Vagina (tissue), 2 donors: ENCODE measurements at regions not wholly inside any gene's neighbourhood (a gene's known extent, or its start where the extent isn't known, plus 50 kb on each side); places are given as distances from the start of the nearest gene placed in this dataset.
"Not testable (repeated sequence)": the region's sequence is repeated elsewhere in the genome, so short reads cannot be mapped to it uniquely, and the experiment has no call there.

Source experiments
- DNase-seq, 2 donors: peaks; one replicate each; pipeline ENCODE4 v3.0.0-alpha.2; 2017; ENCODE audit errors: extremely low spot score in 2 of 2
- H3K27ac ChIP-seq: fragments of 200-600 bp; sonication (generic); one replicate; pipeline ENCODE4 v1.5.1; 2019
- H3K27me3 ChIP-seq: fragments of 200-600 bp; sonication (generic); one replicate; pipeline ENCODE4 v1.5.1; 2019
- H3K36me3 ChIP-seq, 2 donors: fragments of 200-600 bp; sonication (generic); one replicate each; pipeline ENCODE4 v1.5.1; 2017 to 2019
- H3K4me1 ChIP-seq: fragments of 200-600 bp; sonication (generic); one replicate; pipeline ENCODE4 v1.5.1; 2019
- H3K4me3 ChIP-seq, 2 donors: fragments of 200-600 bp; sonication (generic); 1 replicate in 1 of 2; 2 replicates in 1 of 2; pipeline ENCODE4 v1.5.1; 2016 to 2019
- H3K9me3 ChIP-seq: fragments of 200-600 bp; sonication (generic); one replicate; pipeline ENCODE4 v1.5.1; 2019
- CTCF ChIP-seq, 3 experiments: fragments of 450-650 bp in 2 of 3; fragments of 200-600 bp in 1 of 3; sonication (generic) in 1 of 3; IDR thresholded peaks; one replicate each; pipeline ENCODE4 v1.5.1; 2017 to 2019; ENCODE audit warnings: antibody characterized with exemption in 3 of 3, mild to moderate bottlenecking in 2 of 3, moderate library complexity in 2 of 3
- POLR2A ChIP-seq, 2 donors: fragments of 450-650 bp; IDR thresholded peaks; one replicate each; pipeline ENCODE4 v1.6.1; 2017; ENCODE audit warnings: antibody characterized with exemption in 2 of 2, mild to moderate bottlenecking in 2 of 2, moderate library complexity in 2 of 2
- POLR2AphosphoS5 ChIP-seq, 2 donors: sonication (generic); formaldehyde crosslinking; IDR thresholded peaks; one replicate each; pipeline ENCODE4 v1.9.0; 2017; ENCODE audit warnings: antibody characterized with exemption in 2 of 2, mild to moderate bottlenecking in 2 of 2, low read depth in 1 of 2; ENCODE audit not compliant: insufficient read depth in 1 of 2
- intact Hi-C: fragments of 100-400 bp; cut with DNase I; formaldehyde crosslinking; loops from one replicate; pipeline ENCODE4 v1.15.1; 2023

GRCh38 chr5:99453196-99453595 lies 524.4 kb upstream of the CHD1 start:
- no peaks in the 10 kb centered on the region for H3K9me3 ChIP-seq
- intact Hi-C loops = no loop called here
- no peak overlapping the region for H3K27ac ChIP-seq
- H3K27me3 ChIP-seq = no peaks in the 10 kb centered on the region
- DNase-seq = no peak
- H3K4me1 ChIP-seq = no peaks in the 10 kb centered on the region
- H3K4me3 ChIP-seq = no peak overlapping the region
- no peak for TF ChIP-seq POLR2A (IDR thresholded peaks at IDR 0.05)
- TF ChIP-seq POLR2AphosphoS5 (IDR thresholded peaks at IDR 0.05; ENCODE audit: insufficient read depth in 1 of 2, low read depth in 1 of 2) = no peak
- TF ChIP-seq CTCF (IDR thresholded peaks at IDR 0.05) = no peak
- no peaks in the 10 kb centered on the region for H3K36me3 ChIP-seq

DNA sequence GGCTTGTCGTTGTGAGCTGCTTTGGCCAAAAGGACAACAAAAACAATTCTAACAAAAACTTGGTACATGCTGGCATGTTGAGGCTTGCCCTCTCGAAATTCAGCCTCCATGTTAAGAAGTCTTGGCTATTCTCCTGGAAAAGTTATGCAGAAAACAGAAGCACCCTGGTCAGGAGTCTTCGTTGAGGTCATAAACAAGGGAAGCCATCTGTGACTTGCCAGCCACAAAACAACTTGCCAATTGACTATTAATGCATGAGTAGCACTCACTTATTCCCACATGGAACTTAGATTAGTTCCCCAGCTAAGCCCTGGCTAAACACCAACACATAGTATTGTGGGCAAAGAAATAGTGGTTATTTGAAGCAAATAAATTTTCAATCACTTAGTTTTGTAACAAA lies 521.0 kb upstream of the CHD1 start:
- Histone ChIP-seq H3K27me3 (no peaks in the 10 kb centered on the region), H3K27ac (no peak overlapping the region), H3K36me3 (no peaks in the 10 kb centered on the region), H3K9me3 (no peaks in the 10 kb centered on the region), H3K4me1 (no peaks in the 10 kb centered on the region), H3K4me3 (no peak overlapping the region)
- TF ChIP-seq POLR2A (IDR thresholded peaks at IDR 0.05) = no peak
- intact Hi-C loops = no loop called here
- DNase-seq = no peak

DNA sequence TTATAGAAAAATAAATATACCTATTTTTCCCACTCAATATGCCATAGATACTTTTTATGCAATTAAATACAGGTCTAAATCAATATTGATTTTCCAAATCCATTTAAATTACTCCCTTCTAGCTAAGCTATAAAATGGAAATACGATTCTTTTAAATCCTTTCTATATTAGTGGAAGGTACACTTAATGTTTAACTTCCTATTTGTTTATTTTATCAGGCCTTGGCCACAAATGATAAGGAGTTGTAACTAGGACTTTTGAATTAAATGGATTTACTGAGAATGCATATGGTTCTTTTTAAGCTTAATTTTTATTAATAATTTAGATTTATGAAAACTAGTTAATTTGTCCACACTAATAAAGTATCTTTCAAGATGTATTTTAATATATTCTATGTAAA lies 517.0 kb upstream of the CHD1 start:
- H3K27ac ChIP-seq = no peak overlapping the region
- H3K36me3 ChIP-seq = no peaks in the 10 kb centered on the region
- H3K9me3 ChIP-seq = no peaks in the 10 kb centered on the region
- H3K27me3 ChIP-seq = no peaks in the 10 kb centered on the region
- TF ChIP-seq POLR2A (IDR thresholded peaks at IDR 0.05) (no peak), CTCF (IDR thresholded peaks at IDR 0.05) (no peak), POLR2AphosphoS5 (IDR thresholded peaks at IDR 0.05; ENCODE audit: insufficient read depth in 1 of 2, low read depth in 1 of 2) (no peak)
- no peak overlapping the region for H3K4me3 ChIP-seq
- intact Hi-C loops = no loop called here
- H3K4me1 ChIP-seq = no peaks in the 10 kb centered on the region
- no peak for DNase-seq

DNA sequence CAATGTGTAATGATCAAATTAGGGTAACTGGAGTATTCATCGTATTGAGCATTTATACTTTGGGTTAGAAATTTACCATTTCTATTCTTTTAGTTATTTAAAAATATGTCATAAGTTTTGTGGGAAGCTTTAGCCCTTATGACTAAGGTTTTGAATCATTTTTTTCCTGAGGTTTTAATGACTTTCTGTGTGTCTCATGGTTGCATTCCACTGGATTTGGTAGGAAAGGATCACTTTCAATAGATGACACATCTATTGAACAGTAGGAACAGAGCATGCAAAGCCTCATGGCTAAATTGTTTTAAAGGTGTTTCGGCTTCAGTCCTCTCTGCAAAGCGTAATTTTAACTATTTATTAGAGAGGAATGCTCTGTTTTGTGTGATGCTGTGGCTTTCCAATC lies 512.4 kb upstream of the CHD1 start:
- Histone ChIP-seq H3K36me3 (no peaks in the 10 kb centered on the region), H3K27ac (no peak overlapping the region), H3K9me3 (no peaks in the 10 kb centered on the region), H3K4me1 (no peaks in the 10 kb centered on the region), H3K4me3 (no peak overlapping the region), H3K27me3 (no peaks in the 10 kb centered on the region)
- intact Hi-C loops = no loop called here
- no peak for DNase-seq
- no peak for TF ChIP-seq POLR2AphosphoS5 (IDR thresholded peaks at IDR 0.05; ENCODE audit: insufficient read depth in 1 of 2, low read depth in 1 of 2)
- TF ChIP-seq POLR2A (IDR thresholded peaks at IDR 0.05) = no peak
- TF ChIP-seq CTCF (IDR thresholded peaks at IDR 0.05) = no peak

DNA sequence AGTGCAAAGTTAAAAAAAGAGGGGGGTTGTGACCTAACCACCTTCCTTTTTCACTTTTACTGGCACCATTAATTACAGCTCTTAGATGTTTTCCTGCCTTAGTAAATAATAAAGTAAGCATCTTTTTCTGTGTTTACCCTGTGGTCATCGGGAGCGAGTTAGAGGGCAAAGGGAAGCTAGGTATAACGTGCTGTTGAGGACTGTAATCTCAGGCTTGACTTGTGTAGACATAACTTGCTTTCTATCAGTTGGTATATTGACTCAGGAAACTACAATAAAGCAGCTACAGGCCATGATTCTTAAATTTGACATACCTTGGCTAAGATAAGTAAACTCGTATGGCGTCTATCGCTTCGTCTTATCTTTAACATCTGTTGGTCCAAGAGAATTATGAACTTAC lies 509.8 kb upstream of the CHD1 start:
- Histone ChIP-seq H3K27ac (no peak overlapping the region), H3K4me3 (no peak overlapping the region), H3K4me1 (no peaks in the 10 kb centered on the region), H3K27me3 (no peaks in the 10 kb centered on the region), H3K36me3 (no peaks in the 10 kb centered on the region), H3K9me3 (no peaks in the 10 kb centered on the region)
- intact Hi-C loops = no loop called here
- TF ChIP-seq CTCF (IDR thresholded peaks at IDR 0.05) (no peak), POLR2A (IDR thresholded peaks at IDR 0.05) (no peak), POLR2AphosphoS5 (IDR thresholded peaks at IDR 0.05; ENCODE audit: insufficient read depth in 1 of 2, low read depth in 1 of 2) (no peak)
- no peak for DNase-seq

GRCh38 chr5:99437986-99438385 lies 509.2 kb upstream of the CHD1 start:
- no peaks in the 10 kb centered on the region for H3K4me1 ChIP-seq
- no peak overlapping the region for H3K4me3 ChIP-seq
- intact Hi-C loops = no loop called here
- no peaks in the 10 kb centered on the region for H3K36me3 ChIP-seq
- no peaks in the 10 kb centered on the region for H3K27me3 ChIP-seq
- H3K27ac ChIP-seq = no peak overlapping the region
- no peaks in the 10 kb centered on the region for H3K9me3 ChIP-seq
- no peak for DNase-seq
- TF ChIP-seq CTCF (IDR thresholded peaks at IDR 0.05) (no peak), POLR2AphosphoS5 (IDR thresholded peaks at IDR 0.05; ENCODE audit: insufficient read depth in 1 of 2, low read depth in 1 of 2) (no peak), POLR2A (IDR thresholded peaks at IDR 0.05) (no peak)

- H3K4me3 ChIP-seq, H3K27me3 ChIP-seq, intact Hi-C loops, H3K27ac ChIP-seq, H3K9me3 ChIP-seq, DNase-seq, H3K4me1 ChIP-seq, H3K36me3 ChIP-seq: not testable (repeated sequence)
These were observed 494.6 kb upstream of the CHD1 start for GRCh38 chr5:99423396-99423795.

- H3K27me3 ChIP-seq, H3K36me3 ChIP-seq, H3K4me3 ChIP-seq, intact Hi-C loops, H3K27ac ChIP-seq, H3K9me3 ChIP-seq, H3K4me1 ChIP-seq, DNase-seq: not testable (repeated sequence)
These were observed 489.8 kb upstream of the CHD1 start for GRCh38 chr5:99418640-99419039.
